T-cell (primary cell): ENCODE measurements at regions not wholly inside any gene's neighbourhood (a gene's known extent, or its start where the extent isn't known, plus 50 kb on each side); places are given as distances from the start of the nearest gene placed in this dataset.

Experiments
- ATAC-seq, 4 experiments: fragments of 200-7000 bp in 3 of 4; fragments of 150-1000 bp in 1 of 4; cut with Tn5 transposase; replicated peaks in 1 of 4; 1 replicate in 3 of 4; 2 replicates in 1 of 4; pipeline ENCODE4 v1.10.0; 2021; ENCODE audit warnings: moderate library complexity in 3 of 4, mild to moderate bottlenecking in 2 of 4, moderate number of reproducible peaks in 1 of 4
- CTCF ChIA-PET, 2 donors: fragments of 300-600 bp; sonication (Branson Sonifier 250); formaldehyde crosslinking; loops; one replicate each; lab custom pipeline; 2022; ENCODE audit warnings: antibody characterized with exemption in 2 of 2; lab: Charles Lee
- POLR2A ChIA-PET, 2 donors: fragments of 300-600 bp; sonication (Branson Sonifier 250); formaldehyde crosslinking; loops; one replicate each; lab custom pipeline; 2022; ENCODE audit warnings: antibody characterized with exemption in 2 of 2; lab: Charles Lee
- DNase-seq, 35 experiments: peaks; one replicate each; pipeline versions ENCODE4 v3.0.0 to v3.0.0-alpha.2; 2013 to 2023
- H3K27ac ChIP-seq: one replicate; pipeline ENCODE4 v1.5.1; 2013; ENCODE audit warnings: low read length
- H3K27me3 ChIP-seq, 2 experiments: replicated peaks in 1 of 2; 1 replicate in 1 of 2; 2 replicates in 1 of 2; pipeline versions ENCODE4 v1.6.1 to v1.7.0; 2013; ENCODE audit warnings: low read length in 1 of 2, mixed read lengths in 1 of 2; ENCODE audit not compliant: control insufficient read depth in 2 of 2, insufficient read depth in 2 of 2; ENCODE audit errors: extremely low read depth in 1 of 2
- H3K36me3 ChIP-seq, 2 donors: 1 replicate in 1 of 2; 2 replicates in 1 of 2; pipeline versions ENCODE4 v1.6.1 to v1.7.0; 2013; ENCODE audit warnings: low read length in 1 of 2; ENCODE audit not compliant: control insufficient read depth in 2 of 2, insufficient read depth in 1 of 2; ENCODE audit errors: extremely low read depth in 1 of 2
- H3K4me1 ChIP-seq, 2 experiments: 1 replicate in 1 of 2; 2 replicates in 1 of 2; pipeline versions ENCODE4 v1.6.1 to v1.7.0; 2013; ENCODE audit warnings: low read length in 2 of 2, mixed read lengths in 1 of 2; ENCODE audit not compliant: insufficient read depth in 2 of 2, control insufficient read depth in 1 of 2; ENCODE audit errors: extremely low read depth in 1 of 2
- H3K4me3 ChIP-seq, 2 donors: 1 replicate in 1 of 2; 2 replicates in 1 of 2; pipeline versions ENCODE4 v1.5.1 to v1.7.0; 2013; ENCODE audit warnings: mild to moderate bottlenecking in 2 of 2, low read length in 1 of 2, moderate library complexity in 1 of 2; ENCODE audit not compliant: control insufficient read depth in 1 of 2; ENCODE audit errors: extremely low read depth in 1 of 2
- H3K9me3 ChIP-seq: 2 replicates; pipeline ENCODE4 v1.7.0; 2013
- H3K27ac Mint-ChIP-seq, 2 donors: one replicate each; pipeline ENCODE4 v1.8.0; 2020 to 2021; ENCODE audit warnings: mild to moderate bottlenecking in 2 of 2, mixed read lengths in 2 of 2
- H3K27me3 Mint-ChIP-seq, 2 donors: one replicate each; pipeline ENCODE4 v1.8.0; 2021 to 2022; ENCODE audit warnings: mixed read lengths in 2 of 2
- H3K36me3 Mint-ChIP-seq: one replicate; pipeline ENCODE4 v1.8.0; 2021; ENCODE audit warnings: mixed read lengths
- H3K4me1 Mint-ChIP-seq, 3 donors: one replicate each; pipeline ENCODE4 v1.8.0; 2020 to 2022; ENCODE audit warnings: mixed read lengths in 3 of 3, mild to moderate bottlenecking in 1 of 3
- H3K4me3 Mint-ChIP-seq, 3 donors: one replicate each; pipeline ENCODE4 v1.8.0; 2020 to 2022; ENCODE audit warnings: mild to moderate bottlenecking in 3 of 3, mixed read lengths in 3 of 3, moderate library complexity in 3 of 3
- H3K9me3 Mint-ChIP-seq, 3 donors: one replicate each; pipeline ENCODE4 v1.8.0; 2020 to 2022; ENCODE audit warnings: mixed read lengths in 3 of 3
- WGBS: methylation state at CpG from one replicate; pipeline ENCODE4 v1.1.5; 2013; ENCODE audit warnings: missing lambda C conversion rate; ENCODE audit not compliant: insufficient coverage; 5-methylcytosine and 5-hydroxymethylcytosine counted together

- H3K27ac Mint-ChIP-seq, result no peak overlapping the region
- no peak overlapping the region for H3K4me3 Mint-ChIP-seq
- H3K4me1 Mint-ChIP-seq, result no peaks in the 10 kb centered on the region
- POLR2A ChIA-PET, result no interaction called here
- Histone ChIP-seq H3K4me3 (no peak overlapping the region), H3K36me3 (no peaks in the 10 kb centered on the region), H3K4me1 (no peaks in the 10 kb centered on the region), H3K27ac (no peak overlapping the region), H3K9me3 (no peaks in the 10 kb centered on the region), H3K27me3 (no peaks in the 10 kb centered on the region)
- CTCF ChIA-PET, result no interaction called here
- no peak for DNase-seq
- H3K27me3 Mint-ChIP-seq, result peaks cover 0 to 3% of the 10 kb centered on the region in 2 donors
- no peak for ATAC-seq
- peaks cover 0 to 3% (median 0%) of the 10 kb centered on the region in 3 donors for H3K9me3 Mint-ChIP-seq
- no peaks in the 10 kb centered on the region for H3K36me3 Mint-ChIP-seq
Measured at GRCh38 chr9:81382281-81382680, 307.1 kb downstream of the TLE1 start.

DNA sequence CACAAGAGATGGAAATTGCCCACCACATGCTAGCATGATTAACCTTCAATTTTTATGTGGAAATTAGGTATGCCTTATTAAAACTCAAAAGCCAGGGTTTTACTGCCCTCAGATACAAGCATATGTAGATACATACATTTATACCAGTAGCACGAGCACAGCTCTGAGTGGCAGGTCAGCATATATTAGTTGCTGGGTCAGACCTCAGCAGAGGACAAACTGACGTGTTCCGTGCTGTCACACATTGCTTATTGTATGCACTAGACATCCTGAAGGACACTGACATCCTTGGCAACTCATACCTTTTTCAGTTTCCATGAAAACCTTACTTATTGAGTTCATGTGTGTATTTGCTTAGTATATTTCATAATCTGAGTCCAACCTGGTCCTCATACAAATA, 307.7 kb downstream of the TLE1 start:
- no peak overlapping the region for H3K27ac Mint-ChIP-seq
- DNase-seq (no peak), ATAC-seq (no peak)
- Histone ChIP-seq H3K27ac (no peak overlapping the region), H3K9me3 (no peaks in the 10 kb centered on the region), H3K4me1 (no peaks in the 10 kb centered on the region), H3K27me3 (no peaks in the 10 kb centered on the region), H3K4me3 (no peak overlapping the region), H3K36me3 (no peaks in the 10 kb centered on the region)
- WGBS, result 50% methylated on average over 3 of the region's 3 CpGs
- ChIA-PET POLR2A (no interaction called here), CTCF (no interaction called here)
- H3K9me3 Mint-ChIP-seq, result peaks cover 0 to 3% (median 0%) of the 10 kb centered on the region in 3 donors
- no peak overlapping the region for H3K4me3 Mint-ChIP-seq
- no peaks in the 10 kb centered on the region for H3K36me3 Mint-ChIP-seq
- peaks cover 0 to 3% of the 10 kb centered on the region in 2 donors for H3K27me3 Mint-ChIP-seq
- no peaks in the 10 kb centered on the region for H3K4me1 Mint-ChIP-seq

- DNase-seq (no peak), ATAC-seq (no peak)
- Mint-ChIP-seq H3K4me1 (no peaks in the 10 kb centered on the region), H3K27ac (no peak overlapping the region), H3K36me3 (no peaks in the 10 kb centered on the region), H3K27me3 (peaks cover 0 to 3% of the 10 kb centered on the region in 2 donors), H3K9me3 (peaks cover 0 to 3% (median 0%) of the 10 kb centered on the region in 3 donors), H3K4me3 (no peak overlapping the region)
- 69% methylated on average over 9 of the region's 9 CpGs for WGBS
- POLR2A ChIA-PET, result no interaction called here
- no peak overlapping the region for H3K4me3 ChIP-seq
- H3K27me3 ChIP-seq, result no peaks in the 10 kb centered on the region
- no peaks in the 10 kb centered on the region for H3K9me3 ChIP-seq
- no peaks in the 10 kb centered on the region for H3K36me3 ChIP-seq
- CTCF ChIA-PET, result no interaction called here
- no peaks in the 10 kb centered on the region for H3K4me1 ChIP-seq
- no peak overlapping the region for H3K27ac ChIP-seq
Measured at GRCh38 chr9:81380504-81381359, 308.6 kb downstream of the TLE1 start.

- Mint-ChIP-seq H3K27me3 (peaks cover 0 to 3% of the 10 kb centered on the region in 2 donors), H3K9me3 (peaks cover 0 to 7% (median 0%) of the 10 kb centered on the region in 3 donors), H3K4me3 (no peak overlapping the region)
Measured at GRCh38 chr9:81379655-81380054, 309.7 kb downstream of the TLE1 start.

GRCh38 chr9:81377921-81378320, 311.4 kb downstream of the TLE1 start:
- ChIA-PET CTCF (no interaction called here), POLR2A (no interaction called here)
- Histone ChIP-seq H3K27ac (no peak overlapping the region), H3K36me3 (no peaks in the 10 kb centered on the region), H3K4me3 (no peak overlapping the region), H3K9me3 (no peaks in the 10 kb centered on the region), H3K27me3 (no peaks in the 10 kb centered on the region), H3K4me1 (no peaks in the 10 kb centered on the region)
- no peak for ATAC-seq
- Mint-ChIP-seq H3K9me3 (peaks cover 0 to 7% (median 0%) of the 10 kb centered on the region in 3 donors), H3K27me3 (peaks cover 0 to 3% of the 10 kb centered on the region in 2 donors), H3K4me3 (no peak overlapping the region), H3K36me3 (no peaks in the 10 kb centered on the region), H3K27ac (no peak overlapping the region), H3K4me1 (no peaks in the 10 kb centered on the region)
- DNase-seq, result no peak
- 83% methylated on average over 1 of the region's 1 CpG for WGBS

More at GRCh38 chr9:81379655-81380054, 309.7 kb downstream of the TLE1 start:
- CTCF ChIA-PET, result no interaction called here
- WGBS, result no CpG with 5 or more reads among the region's 1 CpG
- Mint-ChIP-seq H3K36me3 (no peaks in the 10 kb centered on the region), H3K27ac (no peak overlapping the region), H3K4me1 (no peaks in the 10 kb centered on the region)
- DNase-seq (no peak), ATAC-seq (no peak)
- Histone ChIP-seq H3K4me1 (no peaks in the 10 kb centered on the region), H3K27me3 (no peaks in the 10 kb centered on the region), H3K27ac (no peak overlapping the region), H3K9me3 (no peaks in the 10 kb centered on the region), H3K4me3 (no peak overlapping the region), H3K36me3 (no peaks in the 10 kb centered on the region)
- POLR2A ChIA-PET, result interaction anchor here in 1 of 2 donors (0.6 kb wide), 1 partner anchor 473 kb away, joined by 3 read pairs; no protein-coding TSS in a partner anchor

GRCh38 chr9:81377320-81377719, 312.0 kb downstream of the TLE1 start:
- Mint-ChIP-seq H3K36me3 (no peaks in the 10 kb centered on the region), H3K4me1 (no peaks in the 10 kb centered on the region), H3K27ac (no peak overlapping the region), H3K9me3 (peaks cover 0 to 10% (median 0%) of the 10 kb centered on the region in 3 donors), H3K4me3 (no peak overlapping the region), H3K27me3 (peaks cover 0 to 3% of the 10 kb centered on the region in 2 donors)
- Histone ChIP-seq H3K4me3 (no peak overlapping the region), H3K27ac (no peak overlapping the region), H3K4me1 (no peaks in the 10 kb centered on the region), H3K9me3 (no peaks in the 10 kb centered on the region), H3K27me3 (no peaks in the 10 kb centered on the region), H3K36me3 (no peaks in the 10 kb centered on the region)
- no CpG with 5 or more reads among the region's 2 CpGs for WGBS
- POLR2A ChIA-PET, result no interaction called here
- CTCF ChIA-PET, result interaction anchor here in 1 of 2 donors (0.6 kb wide), 1 partner anchor 26 kb away, joined by 4 read pairs; no protein-coding TSS in a partner anchor
- no peak for DNase-seq
- no peak for ATAC-seq
